GM21529 (cell line): ENCODE measurements at regions not wholly inside any gene's neighbourhood (a gene's known extent, or its start where the extent isn't known, plus 50 kb on each side); places are given as distances from the start of the nearest gene placed in this dataset.
A peak's percentile ranks its signal among the peaks of the same experiment; 100 is the strongest.

ENCODE experiments used
- ATAC-seq: cut with Tn5 transposase; IDR thresholded peaks from one replicate; pipeline ENCODE4 v1.9.1; 2021; ENCODE audit not compliant: unreplicated experiment

DNA sequence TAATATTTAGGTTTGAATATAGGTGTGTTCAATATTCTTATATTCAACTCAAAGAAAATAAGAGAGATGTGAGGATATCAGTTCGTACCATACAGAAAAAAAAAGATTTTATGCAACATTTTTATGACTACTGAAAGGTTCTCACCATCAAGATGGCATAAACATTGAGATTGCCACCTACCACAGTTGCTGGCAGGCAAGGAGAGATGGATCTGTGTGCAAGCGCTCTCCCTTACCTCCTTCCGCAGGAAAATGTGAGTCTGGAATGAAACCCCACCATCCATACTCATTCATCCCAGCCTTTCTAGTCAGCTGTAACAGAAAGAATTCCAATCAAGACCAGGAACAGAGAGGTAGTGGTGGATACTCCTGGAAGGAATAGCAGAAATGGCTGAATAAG is 376.9 kb downstream of the PPP3CA start:
- ATAC-seq, result no peak

GRCh38 chr4:100969925-100970324 is 377.4 kb downstream of the PPP3CA start:
- ATAC-seq, result no peak

DNA sequence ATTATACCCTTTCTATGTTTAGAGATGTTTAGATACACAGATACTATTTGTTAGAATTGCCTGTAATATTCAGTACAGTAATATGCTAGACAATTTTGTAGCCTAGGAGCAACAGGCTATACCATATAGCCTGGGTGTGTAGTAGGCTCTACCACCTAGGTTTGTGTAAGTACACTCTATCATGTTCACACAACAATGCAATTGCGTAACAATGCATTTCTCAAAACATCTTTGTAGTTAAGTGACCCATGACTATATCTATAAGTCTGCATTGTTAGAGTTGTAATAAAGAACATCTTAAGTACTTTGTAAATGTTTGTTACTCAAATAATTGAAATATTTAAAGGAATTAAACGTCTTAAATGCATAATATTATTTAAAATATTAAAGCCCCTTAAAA is 379.3 kb downstream of the PPP3CA start:
- no peak for ATAC-seq

GRCh38 chr4:100963627-100964026 is 383.7 kb downstream of the PPP3CA start:
- no peak for ATAC-seq

GRCh38 chr4:100962698-100963097 is 384.6 kb downstream of the PPP3CA start:
- peak; percentile 75 for ATAC-seq

DNA sequence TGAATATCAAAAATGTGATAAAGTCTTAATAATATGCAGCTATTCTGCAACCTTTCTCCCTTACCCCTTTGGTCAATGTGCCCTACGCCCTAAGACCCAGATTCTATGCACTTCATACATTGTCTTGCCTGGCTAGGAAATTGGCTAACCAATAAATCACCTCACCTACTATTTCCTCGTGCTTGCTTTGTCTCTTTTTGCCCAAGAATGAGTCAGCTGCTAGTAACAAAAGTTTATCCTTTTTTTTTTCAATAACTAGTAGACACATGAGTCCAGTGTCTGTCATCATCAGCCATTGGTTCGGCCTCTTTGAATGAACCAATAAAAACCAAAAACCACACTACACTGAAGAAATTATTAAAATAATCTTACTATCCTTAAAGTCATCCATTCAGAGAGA is 387.1 kb downstream of the PPP3CA start:
- no peak for ATAC-seq

DNA sequence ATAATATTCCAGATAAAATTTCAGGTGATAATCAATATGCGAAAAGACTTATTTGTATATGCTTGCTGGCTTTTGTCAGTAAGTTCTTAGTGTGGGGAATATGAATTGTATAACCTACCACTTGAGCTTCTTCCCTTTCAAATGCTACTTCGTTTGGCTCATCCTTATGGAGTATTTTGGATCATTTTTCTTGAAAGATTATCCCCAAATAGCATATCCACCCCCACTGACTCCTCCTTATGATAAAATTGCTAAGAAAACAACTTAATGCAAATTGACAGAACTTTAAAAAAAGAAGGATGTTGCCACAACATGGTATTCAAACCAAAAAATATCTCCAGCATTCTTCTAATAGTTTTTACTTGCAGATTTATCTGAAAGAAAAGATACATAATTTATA is 393.3 kb downstream of the PPP3CA start:
- ATAC-seq, result no peak

DNA sequence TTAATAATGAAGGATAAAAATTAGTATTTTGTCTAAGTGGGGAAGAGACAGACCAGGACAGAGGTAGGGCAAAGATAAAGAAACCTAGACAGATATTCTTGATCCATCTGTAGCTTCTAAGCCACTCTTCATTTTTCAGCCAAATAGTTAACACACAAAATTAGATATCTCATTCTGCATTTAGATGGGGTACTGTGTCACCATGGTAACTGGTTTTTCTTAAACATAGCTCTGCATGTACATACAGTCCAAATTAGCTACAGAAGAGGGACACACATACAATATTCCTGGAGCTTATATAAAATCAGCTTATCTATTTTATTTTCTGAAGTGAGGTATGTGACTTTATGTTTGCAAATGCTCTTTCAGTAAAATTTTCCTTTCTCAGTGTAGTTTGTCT is 393.7 kb downstream of the PPP3CA start:
- ATAC-seq, result no peak

DNA sequence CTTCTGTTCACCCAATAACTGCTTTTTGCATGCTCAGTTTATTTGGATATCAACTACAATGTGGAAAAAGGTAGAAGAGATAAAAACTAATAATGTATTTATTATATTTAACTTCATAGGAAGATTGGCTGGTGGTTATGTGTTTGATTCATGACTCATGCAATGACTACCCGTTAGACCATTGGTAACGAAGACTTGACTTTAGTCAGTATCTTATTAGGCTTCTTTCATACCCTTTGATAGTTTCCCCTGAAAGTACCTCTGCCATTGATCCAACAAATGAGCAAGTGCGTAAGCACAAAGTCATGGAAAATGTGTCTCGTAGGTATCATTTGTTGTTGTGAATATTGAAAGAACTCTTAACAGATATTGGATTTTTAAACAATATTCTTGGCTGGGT is 394.7 kb downstream of the PPP3CA start:
- ATAC-seq, result no peak

DNA sequence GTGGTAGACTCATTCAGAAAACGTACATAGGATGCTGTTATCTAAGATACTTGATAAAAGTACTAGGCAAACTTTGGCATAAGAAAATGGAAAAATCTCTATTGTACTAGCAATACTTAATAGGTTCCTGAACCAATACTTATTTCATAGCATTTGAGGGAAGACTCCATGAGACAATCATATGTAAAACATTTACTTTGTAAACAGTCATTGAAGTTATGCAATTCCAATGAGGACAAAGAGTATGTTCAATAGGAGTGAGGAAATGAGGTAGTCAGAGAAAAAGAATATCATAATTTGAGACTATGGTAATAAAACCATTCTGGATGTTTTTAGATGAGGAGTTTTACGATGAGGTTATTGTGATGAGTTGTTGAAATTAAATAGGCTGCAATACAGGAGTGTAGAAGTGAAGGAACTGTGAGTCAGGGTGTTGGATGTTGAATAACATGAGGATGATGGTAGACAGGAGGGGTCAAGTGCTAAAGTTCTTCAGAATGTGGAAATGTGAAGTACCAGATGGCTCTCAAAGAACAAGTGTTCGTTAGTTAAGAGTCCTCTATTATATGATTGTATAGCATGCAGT is 397.9 kb downstream of the PPP3CA start:
- ATAC-seq, result no peak

DNA sequence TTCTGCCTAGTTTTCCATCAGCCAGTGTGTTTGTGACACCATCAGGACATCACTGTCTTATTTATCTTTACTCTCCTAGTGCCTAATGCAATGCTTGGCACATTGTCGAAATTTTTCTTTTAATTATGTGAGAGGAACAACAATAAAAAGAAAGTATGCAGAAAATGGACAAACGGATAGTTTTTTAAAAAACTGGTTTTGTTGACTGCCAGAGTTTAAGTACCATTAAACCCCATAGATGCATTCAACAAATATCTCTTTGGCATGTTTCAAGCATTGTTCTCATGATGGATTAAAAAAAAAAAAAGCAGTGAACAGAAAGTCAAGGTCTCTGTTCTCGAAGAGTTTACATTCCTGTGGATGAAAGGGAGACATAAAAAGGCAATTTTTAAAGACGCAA is 398.4 kb downstream of the PPP3CA start:
- ATAC-seq, result no peak

- ATAC-seq, result no peak
Observed at GRCh38 chr4:100945789-100946188, 401.5 kb downstream of the PPP3CA start.

DNA sequence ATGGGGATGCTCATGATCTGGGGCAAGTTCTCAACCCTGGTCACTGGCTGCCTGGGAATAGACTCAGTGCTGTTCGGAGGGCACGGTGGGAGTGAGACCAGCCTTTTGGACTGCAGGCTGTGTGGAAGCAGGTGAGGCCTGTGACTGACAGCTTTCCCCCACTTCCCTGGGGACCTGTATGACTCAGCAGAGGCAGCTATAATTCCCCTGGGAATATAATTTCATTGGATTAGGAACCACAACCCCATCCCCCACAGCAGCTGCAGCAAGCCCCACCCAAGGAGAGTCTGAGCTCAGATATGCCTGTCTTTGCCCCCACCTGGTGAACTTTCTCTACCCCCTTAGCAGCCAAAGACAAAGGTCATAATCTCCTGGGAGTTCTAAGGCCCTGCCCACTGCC is 408.6 kb downstream of the PPP3CA start:
- ATAC-seq, result no peak

GRCh38 chr4:100936661-100937375 is 410.5 kb downstream of the PPP3CA start:
- no peak for ATAC-seq

GRCh38 chr4:100935090-100935489 is 412.2 kb downstream of the PPP3CA start:
- ATAC-seq, result no peak

DNA sequence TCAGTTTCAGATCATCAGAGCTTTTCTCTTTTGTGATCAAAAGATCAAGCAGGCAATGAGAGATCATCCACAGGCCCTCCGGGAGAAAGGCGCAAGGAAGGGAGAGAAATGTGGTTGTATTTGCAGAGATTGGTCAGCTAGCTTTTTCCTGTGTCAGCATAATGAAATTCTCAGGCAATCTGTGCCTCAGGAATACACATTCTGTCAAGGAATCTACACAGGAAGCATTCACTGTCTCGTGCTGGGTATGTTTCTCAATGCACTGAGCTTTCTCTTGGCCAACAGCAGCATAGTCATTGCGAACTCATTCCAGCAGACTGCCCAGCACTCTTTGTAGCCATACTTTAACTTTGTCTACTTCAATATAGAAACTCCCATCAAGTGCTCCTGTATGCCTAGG is 413.7 kb downstream of the PPP3CA start:
- ATAC-seq, result no peak

DNA sequence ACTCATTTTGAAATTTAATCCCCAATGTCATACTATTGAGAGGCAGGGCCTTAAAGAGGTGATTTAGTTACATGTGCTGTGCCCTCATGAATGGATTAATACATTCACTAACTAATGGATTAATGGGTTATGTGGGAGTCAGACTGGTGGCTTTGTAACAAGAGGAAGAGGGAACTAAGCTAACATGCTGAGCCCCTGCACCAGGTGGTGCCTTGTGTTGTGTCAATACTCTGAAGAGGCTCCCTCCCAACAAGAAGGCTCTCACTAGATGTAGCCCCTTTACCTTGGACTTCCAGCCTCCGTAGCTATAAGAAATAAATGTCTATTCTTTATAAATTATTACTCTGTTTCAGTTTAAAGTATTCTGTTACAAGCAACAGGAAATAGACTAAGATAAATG is 411.9 kb upstream of the EMCN start:
- ATAC-seq, result no peak

GRCh38 chr4:100929135-100929534 is 411.3 kb upstream of the EMCN start:
- no peak for ATAC-seq

- peak; percentile 75 for ATAC-seq
Observed at GRCh38 chr4:100926039-100926717, 408.4 kb upstream of the EMCN start.

DNA sequence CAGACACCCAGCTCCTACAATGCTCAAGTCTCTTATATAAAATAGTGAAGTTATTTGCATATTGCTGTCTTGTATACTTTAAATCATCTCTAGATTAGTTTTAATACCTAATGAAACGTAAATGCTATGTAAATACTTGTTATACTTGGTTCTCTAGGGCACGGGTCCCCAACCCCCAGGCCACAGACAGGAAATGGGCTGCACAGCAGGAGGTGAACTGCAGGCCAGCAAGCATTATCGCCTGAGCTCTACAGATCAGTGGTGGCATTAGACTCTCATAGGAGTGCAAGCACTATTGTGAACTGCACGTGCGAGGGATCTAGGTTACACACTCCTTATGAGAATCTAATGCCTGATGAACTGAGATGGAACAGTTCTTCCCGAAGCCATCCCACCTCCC is 395.9 kb upstream of the EMCN start:
- ATAC-seq, result no peak

DNA sequence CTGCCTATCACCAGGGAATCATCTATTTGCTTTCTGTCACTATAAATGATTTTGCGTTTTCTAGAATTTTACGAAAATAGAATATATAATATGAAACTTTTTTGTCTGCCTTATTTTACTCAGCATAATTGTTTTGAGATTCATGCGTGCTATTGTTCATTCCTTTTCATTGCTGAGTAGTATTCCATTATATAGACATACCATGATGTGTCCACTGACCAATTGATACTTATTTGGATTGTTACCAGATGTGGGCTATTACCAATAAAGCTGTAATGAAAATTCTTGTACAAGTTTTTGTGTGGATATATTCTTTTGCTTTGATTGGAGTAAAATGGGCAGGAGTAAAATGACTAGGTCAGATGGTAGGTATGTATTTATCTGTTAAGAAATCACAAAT is 390.7 kb upstream of the EMCN start:
- ATAC-seq, result no peak
